SK-N-SH treated with all-trans-retinoic acid at 6 μM for 48 hours (cell line): ENCODE measurements at regions not wholly inside any gene's neighbourhood (a gene's known extent, or its start where the extent isn't known, plus 50 kb on each side); places are given as distances from the start of the nearest gene placed in this dataset.

Experiments used
- ATAC-seq: fragments of 200-7000 bp; cut with Tn5 transposase; 3 replicates; pipeline ENCODE4 v1.9.1; 2020; ENCODE audit warnings: mild to moderate bottlenecking, moderate library complexity
- BACH2 ChIP-seq: fragments of 250-450 bp; sonication (Bioruptor Pico); IDR thresholded peaks from 2 replicates; pipeline ENCODE4 v1.9.0; 2021; ENCODE audit warnings: mild to moderate bottlenecking, borderline replicate concordance
- CSDC2 ChIP-seq: fragments of 250-450 bp; sonication (Bioruptor Pico); IDR thresholded peaks from 2 replicates; pipeline ENCODE4 v1.5.0; 2020; ENCODE audit warnings: mild to moderate bottlenecking, moderate library complexity
- ESRRG ChIP-seq: fragments of 250-450 bp; sonication (Bioruptor Pico); IDR thresholded peaks from 2 replicates; pipeline ENCODE4 v1.6.1; 2021; ENCODE audit warnings: mild to moderate bottlenecking
- GLIS3 ChIP-seq: fragments of 250-450 bp; sonication (Bioruptor Pico); IDR thresholded peaks from 2 replicates; pipeline ENCODE4 v1.5.0; 2020; ENCODE audit warnings: mild to moderate bottlenecking, moderate library complexity
- ISL1 ChIP-seq: fragments of 250-450 bp; sonication (Bioruptor Pico); IDR thresholded peaks from 2 replicates; pipeline ENCODE4 v2.1.2; 2022; ENCODE audit warnings: mild to moderate bottlenecking, moderate library complexity
- OSR1 ChIP-seq: fragments of 250-450 bp; sonication (Bioruptor Pico); IDR thresholded peaks from 2 replicates; pipeline ENCODE4 v1.8.0; 2022; ENCODE audit warnings: moderate library complexity, mild to moderate bottlenecking, inconsistent platforms
- POU6F1 ChIP-seq: fragments of 250-450 bp; sonication (Bioruptor Pico); IDR thresholded peaks from 2 replicates; pipeline ENCODE4 v1.8.0; 2021; ENCODE audit warnings: low read depth, mild to moderate bottlenecking, moderate library complexity, borderline replicate concordance
- RARB ChIP-seq: fragments of 250-450 bp; sonication (Bioruptor Pico); IDR thresholded peaks from 2 replicates; pipeline ENCODE4 v1.8.0; 2021; ENCODE audit warnings: mild to moderate bottlenecking, moderate library complexity
- SNAI2 ChIP-seq: fragments of 250-450 bp; sonication (Bioruptor Pico); IDR thresholded peaks from 2 replicates; pipeline ENCODE4 v1.5.0; 2020; ENCODE audit warnings: mild to moderate bottlenecking, moderate library complexity
- TCF4 ChIP-seq: fragments of 250-450 bp; sonication (Bioruptor Pico); IDR thresholded peaks from 2 replicates; pipeline ENCODE4 v1.8.0; 2021; ENCODE audit warnings: mild to moderate bottlenecking, moderate library complexity, borderline replicate concordance
- TOX ChIP-seq: fragments of 250-450 bp; sonication (Bioruptor Pico); IDR thresholded peaks from 2 replicates; pipeline ENCODE4 v1.8.0; 2021; ENCODE audit warnings: mild to moderate bottlenecking, moderate library complexity, borderline replicate concordance
- TSHZ2 ChIP-seq: fragments of 250-450 bp; sonication (Bioruptor Pico); IDR thresholded peaks from 2 replicates; pipeline ENCODE4 v1.5.0; 2020; ENCODE audit warnings: mild to moderate bottlenecking, moderate library complexity
- ZC3H10 ChIP-seq: fragments of 250-450 bp; sonication (Bioruptor Pico); IDR thresholded peaks from 2 replicates; pipeline ENCODE4 v1.5.1; 2021; ENCODE audit warnings: mild to moderate bottlenecking, moderate library complexity
- ZFP3 ChIP-seq: fragments of 250-450 bp; sonication (Bioruptor Pico); IDR thresholded peaks from 2 replicates; pipeline ENCODE4 v1.5.0; 2020; ENCODE audit warnings: mild to moderate bottlenecking, moderate library complexity
- ZFP30 ChIP-seq: fragments of 450-650 bp; formaldehyde crosslinking; IDR thresholded peaks from 2 replicates; pipeline ENCODE4 v1.5.0; 2022; ENCODE audit warnings: mild to moderate bottlenecking, moderate library complexity
- ZNF565 ChIP-seq: fragments of 450-650 bp; formaldehyde crosslinking; conservative IDR thresholded peaks from 2 replicates; pipeline ENCODE4 v1.5.0; 2020; ENCODE audit warnings: low read depth, mild to moderate bottlenecking, moderate library complexity
- ZNF70 ChIP-seq: fragments of 450-650 bp; formaldehyde crosslinking; IDR thresholded peaks from 2 replicates; pipeline ENCODE4 v1.5.0; 2020; ENCODE audit warnings: mild to moderate bottlenecking, moderate library complexity
- ZNF8 ChIP-seq: fragments of 450-650 bp; formaldehyde crosslinking; IDR thresholded peaks from 2 replicates; pipeline ENCODE4 v1.5.0; 2020; ENCODE audit warnings: mild to moderate bottlenecking, moderate library complexity
- TF ChIP-seq, protein P1 (sequence below): fragments of 250-450 bp; sonication (Bioruptor Pico); IDR thresholded peaks from 2 replicates; pipeline ENCODE4 v1.5.1; 2021; ENCODE audit warnings: mild to moderate bottlenecking, moderate library complexity
- TF ChIP-seq, protein P2 (sequence below): fragments of 250-450 bp; sonication (Bioruptor Pico); IDR thresholded peaks from 2 replicates; pipeline ENCODE4 v1.8.0; 2020; ENCODE audit warnings: mild to moderate bottlenecking, moderate library complexity, borderline replicate concordance
- TF ChIP-seq, protein P3 (sequence below): fragments of 250-450 bp; sonication (Bioruptor Pico); IDR thresholded peaks from 2 replicates; pipeline ENCODE4 v1.5.1; 2020; ENCODE audit warnings: low read depth, mild to moderate bottlenecking, moderate library complexity

GRCh38 chr1:89460325-89460724 is 64.3 kb upstream of the LRRC8B start (continued):
- TF ChIP-seq POU6F1 (no peak), ZC3H10 (CRISPR knock-in tag) (no peak), ZNF70 (CRISPR knock-in tag) (no peak), TCF4 (CRISPR knock-in tag) (no peak), ZNF565 (CRISPR knock-in tag) (no peak), ZFP30 (CRISPR knock-in tag) (no peak)
- TF ChIP-seq, protein P1, sequence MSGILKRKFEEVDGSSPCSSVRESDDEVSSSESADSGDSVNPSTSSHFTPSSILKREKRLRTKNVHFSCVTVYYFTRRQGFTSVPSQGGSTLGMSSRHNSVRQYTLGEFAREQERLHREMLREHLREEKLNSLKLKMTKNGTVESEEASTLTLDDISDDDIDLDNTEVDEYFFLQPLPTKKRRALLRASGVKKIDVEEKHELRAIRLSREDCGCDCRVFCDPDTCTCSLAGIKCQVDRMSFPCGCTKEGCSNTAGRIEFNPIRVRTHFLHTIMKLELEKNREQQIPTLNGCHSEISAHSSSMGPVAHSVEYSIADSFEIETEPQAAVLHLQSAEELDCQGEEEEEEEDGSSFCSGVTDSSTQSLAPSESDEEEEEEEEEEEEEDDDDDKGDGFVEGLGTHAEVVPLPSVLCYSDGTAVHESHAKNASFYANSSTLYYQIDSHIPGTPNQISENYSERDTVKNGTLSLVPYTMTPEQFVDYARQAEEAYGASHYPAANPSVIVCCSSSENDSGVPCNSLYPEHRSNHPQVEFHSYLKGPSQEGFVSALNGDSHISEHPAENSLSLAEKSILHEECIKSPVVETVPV: no peak

DNA sequence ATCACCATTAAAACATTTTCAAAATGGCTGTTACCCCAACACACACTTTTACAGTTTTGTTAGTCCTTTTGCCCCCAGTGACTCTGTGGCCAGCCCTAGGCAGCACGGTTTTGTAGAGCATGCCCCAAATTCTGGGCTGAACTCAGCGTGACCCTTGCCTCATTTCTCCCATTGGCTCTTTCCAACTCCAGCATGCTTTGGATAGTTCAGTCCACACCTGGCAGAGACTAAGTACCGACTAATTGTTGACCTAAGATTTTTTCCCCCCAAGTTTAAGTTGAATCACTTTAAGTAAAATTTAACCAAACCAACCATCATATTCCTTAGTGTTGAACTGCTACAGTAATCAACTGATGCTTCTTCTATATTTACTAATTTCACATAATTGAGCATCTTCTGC is 62.4 kb upstream of the LRRC8B start:
- no peak for ATAC-seq
- TF ChIP-seq, protein P1: no peak
- TF ChIP-seq ZNF565 (CRISPR knock-in tag) (no peak), ZC3H10 (CRISPR knock-in tag) (no peak), ESRRG (CRISPR knock-in tag) (no peak), CSDC2 (CRISPR knock-in tag) (no peak), ZFP30 (CRISPR knock-in tag) (no peak), ISL1 (CRISPR knock-in tag) (no peak)
- TF ChIP-seq, protein P2, sequence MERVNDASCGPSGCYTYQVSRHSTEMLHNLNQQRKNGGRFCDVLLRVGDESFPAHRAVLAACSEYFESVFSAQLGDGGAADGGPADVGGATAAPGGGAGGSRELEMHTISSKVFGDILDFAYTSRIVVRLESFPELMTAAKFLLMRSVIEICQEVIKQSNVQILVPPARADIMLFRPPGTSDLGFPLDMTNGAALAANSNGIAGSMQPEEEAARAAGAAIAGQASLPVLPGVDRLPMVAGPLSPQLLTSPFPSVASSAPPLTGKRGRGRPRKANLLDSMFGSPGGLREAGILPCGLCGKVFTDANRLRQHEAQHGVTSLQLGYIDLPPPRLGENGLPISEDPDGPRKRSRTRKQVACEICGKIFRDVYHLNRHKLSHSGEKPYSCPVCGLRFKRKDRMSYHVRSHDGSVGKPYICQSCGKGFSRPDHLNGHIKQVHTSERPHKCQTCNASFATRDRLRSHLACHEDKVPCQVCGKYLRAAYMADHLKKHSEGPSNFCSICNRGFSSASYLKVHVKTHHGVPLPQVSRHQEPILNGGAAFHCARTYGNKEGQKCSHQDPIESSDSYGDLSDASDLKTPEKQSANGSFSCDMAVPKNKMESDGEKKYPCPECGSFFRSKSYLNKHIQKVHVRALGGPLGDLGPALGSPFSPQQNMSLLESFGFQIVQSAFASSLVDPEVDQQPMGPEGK: no peak
- TF ChIP-seq, protein P3, sequence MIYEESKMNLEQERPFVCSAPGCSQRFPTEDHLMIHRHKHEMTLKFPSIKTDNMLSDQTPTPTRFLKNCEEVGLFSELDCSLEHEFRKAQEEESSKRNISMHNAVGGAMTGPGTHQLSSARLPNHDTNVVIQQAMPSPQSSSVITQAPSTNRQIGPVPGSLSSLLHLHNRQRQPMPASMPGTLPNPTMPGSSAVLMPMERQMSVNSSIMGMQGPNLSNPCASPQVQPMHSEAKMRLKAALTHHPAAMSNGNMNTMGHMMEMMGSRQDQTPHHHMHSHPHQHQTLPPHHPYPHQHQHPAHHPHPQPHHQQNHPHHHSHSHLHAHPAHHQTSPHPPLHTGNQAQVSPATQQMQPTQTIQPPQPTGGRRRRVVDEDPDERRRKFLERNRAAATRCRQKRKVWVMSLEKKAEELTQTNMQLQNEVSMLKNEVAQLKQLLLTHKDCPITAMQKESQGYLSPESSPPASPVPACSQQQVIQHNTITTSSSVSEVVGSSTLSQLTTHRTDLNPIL (CRISPR knock-in tag): no peak

DNA sequence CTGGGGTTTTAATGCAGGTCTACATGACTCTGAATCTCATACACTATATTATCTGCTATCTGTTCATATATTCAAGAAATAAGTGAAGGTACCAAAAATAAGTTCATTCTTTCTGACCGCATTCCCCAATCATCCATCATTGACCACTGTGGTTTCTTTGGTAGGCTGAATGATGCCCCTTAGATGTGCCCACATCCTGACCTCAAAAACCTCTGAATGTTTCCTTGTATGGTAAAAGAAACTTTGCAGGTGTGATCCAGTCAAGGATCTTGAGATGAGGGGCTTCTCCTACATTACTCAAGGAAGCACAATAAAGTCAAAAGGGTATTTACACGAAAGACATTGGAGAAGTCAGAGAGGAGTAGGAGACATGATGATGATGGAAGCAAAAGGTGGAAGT is 60.6 kb upstream of the LRRC8B start:
- TF ChIP-seq ZNF70 (CRISPR knock-in tag) (no peak), OSR1 (CRISPR knock-in tag) (no peak), RARB (CRISPR knock-in tag) (no peak), ZNF565 (CRISPR knock-in tag) (no peak), TOX (CRISPR knock-in tag) (no peak), ZNF8 (CRISPR knock-in tag) (no peak), CSDC2 (CRISPR knock-in tag) (no peak), ZFP30 (CRISPR knock-in tag) (no peak), ZFP3 (CRISPR knock-in tag) (no peak), BACH2 (CRISPR knock-in tag) (no peak), ISL1 (CRISPR knock-in tag) (no peak), ZC3H10 (CRISPR knock-in tag) (no peak), SNAI2 (no peak), TSHZ2 (CRISPR knock-in tag) (no peak), GLIS3 (no peak)
- TF ChIP-seq, protein P3 (CRISPR knock-in tag): no peak
- TF ChIP-seq, protein P2: no peak
- TF ChIP-seq, protein P1: no peak
- ATAC-seq: no peak
